ENCODE measurements at regions not wholly inside any gene's neighbourhood (a gene's known extent, or its start where the extent isn't known, plus 50 kb on each side); places are given as distances from the start of the nearest gene placed in this dataset.

DNA sequence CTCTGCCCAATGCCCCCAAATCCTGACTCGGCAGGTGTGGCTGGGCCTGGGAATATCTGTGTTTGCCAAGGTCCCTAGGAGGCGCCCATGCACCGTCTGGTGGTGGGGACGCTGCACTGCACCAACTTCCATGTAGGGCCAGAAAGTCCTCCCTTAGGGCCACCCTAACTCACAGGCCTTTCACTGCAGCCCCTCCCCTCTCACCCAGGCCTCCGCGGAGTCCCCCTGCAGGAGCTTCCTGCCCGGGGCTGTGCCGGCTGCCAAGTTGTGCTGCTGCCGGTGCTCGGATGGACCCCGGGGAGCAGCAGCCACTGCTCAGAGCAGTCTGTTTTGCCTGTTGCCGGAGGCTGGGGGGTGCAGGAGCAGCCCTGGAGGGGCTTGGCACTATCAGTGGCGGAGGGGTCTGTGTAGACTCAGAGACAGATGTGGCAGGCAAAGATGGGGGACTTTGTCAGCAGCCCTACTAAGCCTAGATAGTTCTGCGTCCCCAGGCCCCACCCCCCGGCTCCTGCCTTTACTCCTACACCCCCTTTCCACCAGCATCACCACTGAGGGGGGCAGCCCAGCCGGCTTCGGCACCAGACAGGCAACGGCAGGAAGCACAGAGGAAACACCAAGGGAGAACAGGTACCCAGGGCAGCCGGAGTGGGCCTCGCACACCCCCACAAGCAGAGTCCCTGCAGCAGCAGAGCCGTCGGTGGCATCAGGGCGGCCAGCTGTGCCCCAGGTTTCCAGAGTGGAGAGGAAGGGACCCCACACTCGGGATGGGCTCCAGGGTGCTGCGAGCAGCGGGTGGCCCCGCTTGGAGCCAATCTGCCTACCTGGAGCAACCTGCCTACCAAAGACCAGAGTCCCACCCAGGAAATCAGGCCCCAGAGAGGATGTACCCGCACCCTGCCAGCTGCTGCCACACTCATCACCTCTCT lies 124.3 kb downstream of the TRIM29 start:
- peak; percentile 74 for DNase-seq (ENCODE audit: low spot score)

DNA sequence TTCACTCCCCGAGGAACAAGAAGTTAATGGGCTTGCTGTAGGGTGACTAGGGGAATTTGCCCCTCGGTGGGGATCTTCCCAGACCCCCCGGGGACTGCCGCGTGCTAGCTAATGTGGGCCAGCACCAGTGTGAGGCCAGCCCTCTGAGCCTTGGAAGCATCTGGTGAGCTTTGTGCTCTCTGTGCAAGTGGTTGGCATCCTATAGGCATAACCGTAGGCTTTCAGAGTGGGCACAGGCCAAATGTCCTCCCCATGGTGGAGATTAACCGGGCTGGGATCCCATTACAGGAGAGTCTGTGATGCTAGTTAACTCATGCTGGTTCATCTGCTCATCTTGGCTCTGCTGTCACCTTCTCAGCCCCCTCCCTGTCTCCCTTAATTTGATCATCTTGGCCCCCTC lies 125.7 kb downstream of the TRIM29 start:
- DNase-seq (ENCODE audit: low spot score), result no peak

GRCh38 chr11:120011836-120012235 lies 126.1 kb downstream of the TRIM29 start:
- DNase-seq (ENCODE audit: low spot score), result no peak

DNA sequence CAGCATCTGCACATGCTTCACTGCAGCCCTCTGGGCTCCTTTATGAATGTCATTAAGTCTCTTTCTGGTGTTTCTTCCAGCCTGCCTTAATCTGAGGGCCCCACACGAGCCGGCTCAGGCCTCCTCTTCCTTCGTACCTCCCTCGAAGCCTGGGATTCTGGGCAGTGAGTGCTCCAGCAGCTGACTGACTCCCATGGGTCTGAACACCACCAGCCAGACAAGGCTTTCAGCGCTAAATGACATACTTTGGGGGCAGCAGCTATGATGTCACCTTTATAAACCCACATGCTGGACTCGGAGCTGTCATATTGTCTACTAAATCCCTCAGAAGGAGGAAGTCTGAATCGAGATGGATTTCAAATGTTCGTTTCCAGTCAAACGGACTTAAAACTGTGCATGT lies 127.1 kb downstream of the TRIM29 start:
- DNase-seq (ENCODE audit: low spot score), result no peak

GRCh38 chr11:120009938-120010337 lies 128.0 kb downstream of the TRIM29 start:
- no peak for DNase-seq (ENCODE audit: low spot score)

- no peak for DNase-seq (ENCODE audit: low spot score)
Measured at GRCh38 chr11:120007144-120007543, 130.8 kb downstream of the TRIM29 start.

DNA sequence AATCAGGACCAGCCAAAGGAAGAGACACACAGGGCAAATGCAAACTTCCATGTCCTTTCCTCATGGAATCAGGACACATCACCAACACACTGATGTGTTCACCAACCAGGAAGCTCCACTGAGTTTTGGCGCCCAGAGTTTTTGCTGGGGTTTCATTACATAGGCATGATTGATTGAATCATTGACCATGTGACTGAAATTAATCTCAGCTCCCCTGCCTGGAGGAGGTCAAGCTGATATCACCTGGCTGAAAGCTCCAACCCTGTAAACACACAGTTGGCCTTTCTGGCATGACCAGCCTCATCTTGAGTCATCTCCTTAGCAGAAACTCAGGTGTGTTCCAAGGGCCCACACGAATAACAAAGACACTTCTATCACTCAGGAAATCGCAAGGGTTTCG lies 133.2 kb downstream of the TRIM29 start:
- no peak for DNase-seq (ENCODE audit: low spot score)

GRCh38 chr11:120001178-120002090 lies 136.5 kb downstream of the TRIM29 start:
- DNase-seq (ENCODE audit: low spot score), result no peak

GRCh38 chr11:119999220-119999619 lies 138.7 kb downstream of the TRIM29 start:
- no peak for DNase-seq (ENCODE audit: low spot score)

- DNase-seq (ENCODE audit: low spot score), result no peak
Measured at GRCh38 chr11:119996556-119996955, 141.4 kb downstream of the TRIM29 start.

DNA sequence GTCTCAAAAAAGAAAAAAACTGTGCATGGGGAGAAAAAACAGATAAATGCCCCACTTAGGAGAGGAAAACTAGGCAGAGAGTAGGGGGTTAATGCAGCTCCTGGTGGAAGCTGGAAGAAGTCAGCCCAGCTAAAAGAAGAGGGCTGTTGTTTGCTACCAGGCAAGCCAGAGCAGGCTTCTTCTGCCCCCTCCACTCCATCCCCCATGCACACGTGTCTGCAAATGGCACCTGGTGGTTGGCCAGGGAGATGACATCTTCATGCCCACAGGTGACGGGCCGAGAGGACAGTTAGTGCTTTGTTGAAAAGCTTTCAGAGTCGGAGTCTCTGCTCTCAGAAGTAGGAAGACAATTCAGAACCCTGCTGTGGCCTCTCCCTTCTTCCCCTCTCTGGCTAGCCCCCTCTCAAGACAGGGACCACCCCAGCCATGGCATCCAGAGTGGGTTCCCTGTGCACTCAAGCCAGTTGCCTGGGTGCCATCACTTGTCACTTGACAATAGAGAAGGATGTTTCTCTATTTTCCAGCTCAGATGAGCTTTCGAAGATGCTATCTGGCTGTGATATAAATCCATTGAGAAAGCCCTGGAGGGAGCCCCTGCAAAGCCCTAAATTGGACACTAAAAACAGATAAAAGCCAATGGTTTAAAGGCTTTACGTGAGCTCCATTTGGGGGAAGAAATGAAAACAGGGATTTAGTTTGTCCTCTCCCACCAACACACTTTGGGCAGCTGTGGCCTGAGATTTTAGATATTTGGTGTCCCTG lies 142.0 kb downstream of the TRIM29 start:
- no peak for DNase-seq (ENCODE audit: low spot score)

- no peak for DNase-seq (ENCODE audit: low spot score)
Measured at GRCh38 chr11:119993722-119994121, 144.2 kb downstream of the TRIM29 start.

- DNase-seq (ENCODE audit: low spot score), result no peak
Measured at GRCh38 chr11:119992171-119993051, 145.5 kb downstream of the TRIM29 start.

DNA sequence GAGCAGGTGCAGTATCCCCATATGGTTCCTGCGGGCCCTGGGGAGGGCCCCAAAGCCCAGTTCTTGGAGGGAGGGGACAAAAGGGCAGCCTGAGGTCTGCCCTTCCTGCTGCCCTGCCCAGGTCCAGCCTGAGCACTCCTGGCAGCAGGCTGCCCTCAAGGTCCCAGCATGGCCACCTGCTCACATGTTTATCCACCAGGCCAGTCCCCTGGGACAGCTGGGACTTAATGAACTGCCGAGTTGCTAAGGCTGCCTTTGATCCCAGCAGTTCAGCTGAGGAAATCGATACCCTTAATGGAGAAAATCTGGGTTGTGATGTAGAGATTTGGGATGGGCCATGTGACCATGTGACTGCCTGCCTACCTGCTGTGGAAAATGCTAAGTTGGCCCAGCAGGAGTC lies 146.2 kb downstream of the TRIM29 start:
- DNase-seq (ENCODE audit: low spot score), result no peak

GRCh38 chr11:119991022-119991404 lies 146.9 kb downstream of the TRIM29 start:
- DNase-seq (ENCODE audit: low spot score), result no peak

DNA sequence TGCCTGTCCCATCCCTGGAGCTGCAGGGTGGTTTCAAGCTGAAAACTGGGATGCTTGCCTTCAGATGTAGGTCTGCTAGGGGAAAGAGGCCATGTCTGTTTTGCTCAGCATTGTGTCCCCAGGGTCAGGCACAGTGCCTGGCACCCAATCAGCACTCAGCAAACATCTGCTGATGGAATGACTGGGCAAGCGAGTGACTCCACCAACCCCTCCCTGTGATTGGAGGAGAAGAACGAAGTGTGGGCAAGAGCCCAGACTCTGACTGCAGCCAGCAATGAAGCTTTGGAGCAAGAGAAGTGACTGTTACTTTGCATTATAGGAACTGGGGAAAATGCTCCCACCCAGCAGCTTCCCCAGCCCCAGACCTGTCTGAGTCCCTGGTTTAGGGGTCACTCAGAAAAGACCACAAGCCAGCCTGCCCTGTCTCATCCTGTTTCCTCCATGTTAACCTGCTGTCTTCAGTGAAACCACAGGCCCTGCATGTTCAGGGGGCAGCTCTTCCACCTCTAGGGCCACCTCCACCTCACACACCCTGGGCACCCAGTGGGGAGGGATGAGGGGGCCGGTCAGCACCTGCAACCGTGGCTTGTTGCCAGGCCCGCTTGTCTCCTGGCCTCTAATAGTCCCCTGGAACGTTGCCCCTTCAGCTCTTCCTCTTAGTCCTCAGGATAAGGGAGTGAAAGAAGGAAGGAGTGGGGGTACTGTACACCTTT lies 147.4 kb downstream of the TRIM29 start:
- peak; percentile 51 for DNase-seq (ENCODE audit: low spot score)

- no peak for DNase-seq (ENCODE audit: low spot score)
Measured at GRCh38 chr11:119989159-119989821, 148.6 kb downstream of the TRIM29 start.

GRCh38 chr11:119985551-119985950 lies 152.4 kb downstream of the TRIM29 start:
- no peak for DNase-seq (ENCODE audit: low spot score)

DNA sequence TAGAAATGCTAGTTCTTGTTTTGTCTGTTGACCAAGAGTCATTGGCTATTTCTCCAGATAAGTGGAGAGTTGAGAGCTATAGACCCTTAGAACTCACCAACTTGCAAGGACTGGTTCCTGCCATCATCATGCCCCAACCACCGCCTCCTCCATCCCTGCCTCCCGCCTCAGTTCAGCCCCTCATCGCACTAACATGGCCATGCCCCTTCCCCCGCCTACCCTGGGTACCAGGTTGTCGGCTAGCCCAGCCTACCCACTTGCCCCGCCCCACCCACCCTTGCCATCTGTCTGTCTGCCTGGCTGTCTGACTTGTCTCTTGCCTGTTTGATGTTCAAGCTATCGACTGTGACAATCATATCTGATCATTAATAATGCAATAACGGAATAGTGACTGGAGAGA lies 154.1 kb downstream of the TRIM29 start:
- no peak for DNase-seq (ENCODE audit: low spot score)

- no peak for DNase-seq (ENCODE audit: low spot score)
Measured at GRCh38 chr11:119983240-119983732, 154.6 kb downstream of the TRIM29 start.

All from GM03348 (cell line).